Stimulated activated CD4-positive, alpha-beta T cell treated with anti-CD3 and anti-CD28 coated beads, Interleukin-1b, Interleukin-23, amount 100 ng/mL, for 24 hours (primary cell): ENCODE measurements at regions not wholly inside any gene's neighbourhood (a gene's known extent, or its start where the extent isn't known, plus 50 kb on each side); places are given as distances from the start of the nearest gene placed in this dataset.
"Not testable (repeated sequence)": the region's sequence is repeated elsewhere in the genome, so short reads cannot be mapped to it uniquely, and the experiment has no call there.

Experiments
- DNase-seq, 4 experiments: peaks; one replicate each; pipeline ENCODE4 v3.0.0-alpha.2; 2020; ENCODE audit warnings: low read depth in 4 of 4, low spot score in 1 of 4

DNA sequence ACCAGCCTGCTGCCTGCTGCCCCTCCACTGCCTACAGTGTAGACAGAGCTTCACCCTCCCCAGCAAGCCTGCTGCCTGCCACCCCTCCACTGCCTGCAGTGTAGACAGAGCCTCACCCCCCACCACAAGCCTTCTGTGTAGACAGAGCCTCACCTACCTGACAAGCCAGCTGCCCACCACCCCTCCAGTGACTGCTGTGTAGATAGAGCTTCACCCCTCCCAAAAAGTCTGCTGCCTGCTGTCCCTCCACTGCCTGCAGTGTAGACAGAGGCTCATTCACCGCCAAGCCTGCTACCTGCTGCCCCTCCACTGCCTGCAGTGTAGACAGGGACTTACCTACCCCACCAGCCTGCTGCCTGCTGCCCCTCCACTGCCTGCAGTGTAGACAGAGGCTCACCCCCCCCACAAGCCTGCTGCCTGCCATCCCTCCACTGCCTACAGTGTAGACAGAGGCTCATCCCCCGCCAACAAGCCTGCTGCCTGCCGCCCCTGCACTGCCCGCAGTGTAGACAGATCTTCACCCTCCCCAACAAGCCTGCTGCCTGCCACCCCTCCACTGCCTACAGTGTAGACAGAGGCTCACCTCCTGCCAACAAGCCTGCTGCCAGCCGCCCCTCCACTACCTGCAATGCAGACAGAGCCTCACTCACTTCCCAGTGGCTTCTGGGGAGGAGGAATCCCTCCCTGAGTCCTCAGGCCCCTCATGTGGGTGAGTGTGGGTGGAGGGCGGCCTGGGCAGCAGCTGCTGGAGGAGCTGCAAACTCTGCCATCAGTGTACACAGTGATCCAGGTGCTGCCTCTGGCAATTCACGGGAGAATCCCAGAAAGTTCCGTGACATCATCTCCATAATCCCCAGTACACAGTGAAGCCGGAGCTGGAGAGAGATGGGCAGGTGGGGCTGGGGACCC is 140.9 kb downstream of the DLL1 start:
- DNase-seq: no peak

GRCh38 chr6:170148709-170149470 is 142.0 kb downstream of the DLL1 start:
- DNase-seq: no peak

- no peak for DNase-seq
Observed at GRCh38 chr6:170147832-170148708, 142.8 kb downstream of the DLL1 start.

DNA sequence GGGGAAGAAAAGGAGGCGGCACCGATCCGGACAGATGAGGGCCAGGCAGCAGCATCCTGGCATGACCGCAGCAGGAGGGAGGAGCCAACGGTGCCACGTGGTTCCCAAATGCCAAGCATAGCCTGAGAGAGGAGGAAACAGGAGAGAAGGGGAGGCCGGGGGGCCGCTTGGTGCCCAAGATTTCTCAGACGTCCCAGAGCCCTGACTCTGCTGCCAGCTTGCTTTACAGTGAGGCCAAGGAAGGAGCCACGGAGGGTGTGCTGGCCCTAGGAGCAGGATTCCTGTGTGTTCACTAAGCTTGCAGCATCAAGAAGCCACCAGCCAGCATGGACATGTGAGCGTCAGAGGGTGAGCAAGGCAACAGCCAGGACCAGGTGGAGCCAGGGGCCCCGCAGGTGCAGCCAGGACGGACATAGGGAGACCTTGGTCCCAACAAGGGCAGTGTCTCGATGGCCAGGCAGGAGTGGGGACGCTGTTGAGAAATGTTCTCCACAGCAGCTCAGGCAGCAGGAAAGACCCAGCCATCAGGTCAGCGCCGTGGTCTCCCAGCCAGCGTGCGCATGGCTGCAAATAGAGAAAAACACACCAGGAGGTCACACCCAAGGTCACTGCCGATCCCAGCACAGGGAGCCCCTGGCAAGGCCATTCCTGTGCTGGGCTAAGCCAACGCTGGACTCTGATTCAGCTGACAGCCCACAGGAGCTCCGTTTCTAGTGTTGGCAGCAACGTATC is 143.7 kb downstream of the DLL1 start:
- no peak for DNase-seq

DNA sequence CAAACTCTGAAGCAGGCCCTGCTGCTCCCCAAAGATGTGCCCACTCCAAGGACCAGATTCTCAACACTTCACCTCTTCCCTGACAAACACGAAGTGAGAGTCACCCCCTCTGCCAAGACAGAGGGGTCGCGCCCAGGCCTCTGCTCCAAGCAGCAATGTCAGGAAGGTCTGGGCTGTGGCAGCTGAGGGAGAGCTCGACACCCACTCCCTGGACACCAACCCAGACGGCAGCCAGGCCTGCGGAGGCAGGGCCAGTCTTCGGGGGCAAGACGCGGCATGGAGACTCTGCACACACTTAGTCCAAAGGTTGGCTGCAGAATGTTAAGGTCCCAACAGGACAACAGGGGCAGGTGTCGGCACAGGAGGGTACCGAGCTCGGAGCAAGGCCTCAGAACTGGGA is 144.2 kb downstream of the DLL1 start:
- DNase-seq: no peak

GRCh38 chr6:170146131-170146530 is 144.7 kb downstream of the DLL1 start:
- DNase-seq: not testable (repeated sequence)

- DNase-seq: not testable (repeated sequence)
Observed at GRCh38 chr6:170145716-170146115, 145.2 kb downstream of the DLL1 start.

DNA sequence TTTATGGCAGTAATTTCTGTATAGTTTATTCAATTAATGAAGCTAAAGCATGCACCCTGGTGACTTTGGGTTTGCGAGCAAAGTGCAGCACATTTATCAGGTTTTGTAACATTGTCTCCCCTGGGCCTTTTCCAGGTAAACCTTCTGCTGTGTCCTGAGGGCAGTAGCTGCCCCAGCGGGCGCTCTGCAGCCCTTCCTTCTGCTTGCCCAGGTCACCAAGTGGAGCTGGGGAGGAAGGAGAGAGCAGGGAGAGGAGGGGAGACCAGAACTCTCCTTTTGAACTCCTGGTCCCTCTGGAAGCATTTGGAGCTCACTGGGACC is 145.6 kb downstream of the DLL1 start:
- no peak for DNase-seq

GRCh38 chr6:170144571-170145271 is 146.2 kb downstream of the DLL1 start:
- DNase-seq: no peak

DNA sequence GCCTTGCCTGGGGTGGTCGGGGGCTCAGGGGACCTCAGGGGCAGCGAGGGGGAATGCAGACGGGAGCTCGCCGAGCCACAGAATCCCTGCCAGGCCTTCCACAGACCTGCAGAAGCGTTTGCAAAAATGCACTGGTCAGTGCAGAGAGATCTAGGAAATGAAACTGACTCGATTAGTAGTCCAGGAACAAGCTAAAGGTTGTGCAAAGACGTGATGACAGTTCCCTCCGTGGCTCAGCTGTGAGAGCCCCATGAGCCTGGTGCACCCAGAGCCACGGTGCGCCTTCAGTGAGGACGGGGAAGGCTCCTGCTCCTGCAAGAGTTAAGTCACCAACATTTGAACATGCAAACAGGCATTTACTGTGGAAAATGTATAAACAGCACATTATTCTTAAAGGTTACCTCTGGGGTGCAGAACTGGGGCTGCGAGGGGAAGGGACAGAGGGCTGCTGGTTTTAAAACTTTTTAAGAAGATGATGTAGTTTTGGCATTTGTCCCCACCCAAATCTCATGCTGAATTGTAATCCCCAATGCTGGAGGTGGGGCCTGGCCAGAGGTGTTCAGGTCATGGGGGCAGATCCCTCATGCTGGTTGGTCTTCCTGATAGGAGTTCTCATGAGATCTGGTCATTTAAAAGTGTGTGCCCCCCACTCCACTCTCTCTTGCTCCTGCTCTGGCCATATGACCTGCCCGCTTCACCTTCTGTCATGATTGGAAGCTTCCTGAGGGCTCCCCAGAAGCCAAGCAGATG is 147.3 kb downstream of the DLL1 start:
- no peak for DNase-seq

- no peak for DNase-seq
Observed at GRCh38 chr6:170142559-170142958, 148.3 kb downstream of the DLL1 start.

- not testable (repeated sequence) for DNase-seq
Observed at GRCh38 chr6:170141061-170141460, 149.8 kb downstream of the DLL1 start.

GRCh38 chr6:170140129-170140528 is 150.7 kb downstream of the DLL1 start:
- no peak for DNase-seq

GRCh38 chr6:170139531-170139930 is 151.3 kb downstream of the DLL1 start:
- no peak for DNase-seq

DNA sequence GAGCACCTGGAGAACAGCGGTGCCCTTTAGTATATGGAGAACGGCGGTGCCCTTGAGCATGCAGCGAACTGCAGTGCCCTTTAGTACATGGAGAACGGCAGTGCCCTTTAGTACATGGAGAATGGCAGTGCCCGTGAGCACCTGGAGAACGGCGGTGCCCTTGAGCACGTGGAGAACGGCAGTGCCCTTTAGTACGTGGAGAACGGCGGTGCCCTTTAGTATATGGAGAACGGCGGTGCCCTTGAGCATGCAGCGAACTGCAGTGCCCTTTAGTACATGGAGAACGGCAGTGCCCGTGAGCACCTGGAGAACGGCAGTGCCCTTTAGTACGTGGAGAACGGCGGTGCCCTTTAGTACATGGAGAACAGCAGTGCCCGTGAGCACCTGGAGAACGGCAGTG is 151.8 kb downstream of the DLL1 start:
- DNase-seq: not testable (repeated sequence)

GRCh38 chr6:170137911-170138910 is 152.7 kb downstream of the DLL1 start:
- DNase-seq: no peak

DNA sequence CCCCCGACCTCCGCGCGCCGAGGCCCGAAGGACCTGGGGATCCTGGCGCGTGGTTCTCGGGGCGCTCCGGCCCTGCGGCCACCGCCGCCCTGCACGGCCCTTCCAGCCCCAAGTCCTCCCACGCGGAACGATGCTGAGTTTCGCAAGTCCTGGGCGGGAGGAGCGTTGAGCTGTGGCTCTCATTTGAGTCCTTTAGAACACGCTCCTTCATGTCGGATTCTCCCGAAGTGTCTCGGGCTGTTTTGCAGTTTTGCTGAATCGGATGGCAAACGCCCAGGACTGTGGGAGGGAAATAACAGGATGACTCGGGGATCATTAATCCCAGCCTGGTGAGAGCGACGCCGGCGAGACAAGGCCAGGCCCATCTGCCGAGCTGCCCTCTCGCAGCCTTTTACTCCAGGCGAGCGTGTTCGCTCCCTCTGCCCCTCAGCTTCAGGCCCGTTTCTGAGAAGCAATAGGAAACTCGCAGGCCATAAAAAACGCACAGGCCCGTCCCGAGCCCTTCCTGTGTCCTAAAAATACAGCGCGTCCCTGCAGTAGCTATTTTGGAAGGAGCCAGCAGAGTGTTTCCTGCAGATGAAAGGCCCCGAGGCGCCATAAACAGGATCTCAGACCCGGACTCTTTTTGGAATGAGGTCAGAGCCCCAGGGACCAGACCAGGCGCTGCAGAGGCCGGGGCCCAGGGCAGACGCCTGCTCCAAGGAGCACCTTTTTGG is 153.5 kb downstream of the DLL1 start:
- DNase-seq: no peak
